H1 (cell line): ENCODE measurements at regions not wholly inside any gene's neighbourhood (a gene's known extent, or its start where the extent isn't known, plus 50 kb on each side); places are given as distances from the start of the nearest gene placed in this dataset.

Experiments
- CTCF ChIA-PET: fragments of 300-600 bp; sonication (Branson Sonifier 250); formaldehyde crosslinking; loops from one replicate; lab custom pipeline; 2021; ENCODE audit not compliant: partially characterized antibody; lab: Charles Lee
- POLR2A ChIA-PET: fragments of 300-600 bp; sonication (Branson Sonifier 250); formaldehyde crosslinking; loops from one replicate; lab custom pipeline; 2021; ENCODE audit warnings: inconsistent platforms; ENCODE audit not compliant: partially characterized antibody; lab: Charles Lee
- DNase-seq, 2 experiments: peaks; one replicate each; pipeline versions ENCODE4 v3.0.0 to v3.0.0-alpha.2; 2010 to 2022; ENCODE audit warnings: low spot score in 2 of 2, low read depth in 1 of 2, mixed read lengths in 1 of 2
- FAIRE-seq: peaks from 2 replicates; lab custom pipeline; 2011; peaks lifted over from hg19 to GRCh38; lab: Jason Lieb, UNC
- H2AFZ ChIP-seq: 2 replicates; pipeline ENCODE4 v1.8.1; 2012; ENCODE audit warnings: low read length, inconsistent platforms
- H2AK5ac ChIP-seq: 2 replicates; pipeline ENCODE4 v1.6.1; 2013; ENCODE audit warnings: low read depth, low read length
- H2BK120ac ChIP-seq: replicated peaks from 2 replicates; pipeline ENCODE3; 2013; ENCODE audit warnings: low read depth, low read length, inconsistent platforms
- H2BK12ac ChIP-seq: 2 replicates; pipeline ENCODE4 v1.6.1; 2013; ENCODE audit warnings: low read depth, low read length
- H2BK15ac ChIP-seq: 2 replicates; pipeline ENCODE4 v1.6.1; 2013; ENCODE audit warnings: low read length
- H2BK20ac ChIP-seq: 2 replicates; pipeline ENCODE4 v1.6.1; 2013; ENCODE audit warnings: low read length
- H2BK5ac ChIP-seq: 2 replicates; pipeline ENCODE4 v1.6.1; 2013; ENCODE audit warnings: low read depth, low read length
- H3K14ac ChIP-seq: 2 replicates; pipeline ENCODE4 v1.6.1; 2013; ENCODE audit warnings: inconsistent platforms; ENCODE audit not compliant: insufficient read length
- H3K18ac ChIP-seq: 2 replicates; pipeline ENCODE4 v1.6.1; 2013; ENCODE audit warnings: low read length; ENCODE audit errors: extremely low read depth
- H3K23ac ChIP-seq: 2 replicates; pipeline ENCODE4 v1.6.1; 2013; ENCODE audit warnings: inconsistent platforms; ENCODE audit not compliant: insufficient read length
- H3K23me2 ChIP-seq: 2 replicates; pipeline ENCODE4 v1.6.1; 2013; ENCODE audit warnings: low read depth, low read length
- H3K27ac ChIP-seq: 2 replicates; pipeline ENCODE4 v1.6.1; 2011; ENCODE audit warnings: low read depth, low read length, inconsistent platforms
- H3K27me3 ChIP-seq, 4 experiments: replicated peaks in 1 of 4; 1 replicate in 1 of 4; 2 replicates in 3 of 4; pipeline versions ENCODE4 v1.6.1 to v1.8.1; 2011 to 2013; ENCODE audit warnings: low read length in 3 of 4, mild to moderate bottlenecking in 3 of 4, inconsistent platforms in 2 of 4, mixed read lengths in 2 of 4, moderate library complexity in 1 of 4; ENCODE audit not compliant: control insufficient read depth in 3 of 4, insufficient read depth in 3 of 4; ENCODE audit errors: extremely low read depth in 1 of 4
- H3K36me3 ChIP-seq, 4 experiments: 2 replicates each; pipeline versions ENCODE4 v1.6.1 to v1.8.1; 2011 to 2013; ENCODE audit warnings: mild to moderate bottlenecking in 4 of 4, low read length in 3 of 4, moderate library complexity in 2 of 4, control low read depth in 1 of 4, inconsistent platforms in 1 of 4; ENCODE audit not compliant: insufficient read depth in 4 of 4, control insufficient read depth in 2 of 4
- H3K4ac ChIP-seq: replicated peaks from 2 replicates; pipeline ENCODE3; 2013; ENCODE audit warnings: low read length, low read depth, mixed read lengths, inconsistent platforms; ENCODE audit not compliant: insufficient read length
- H3K4me1 ChIP-seq, 4 experiments: replicated peaks in 1 of 4; 1 replicate in 1 of 4; 2 replicates in 3 of 4; pipeline versions ENCODE4 v1.6.1 to v1.8.1; 2011 to 2013; ENCODE audit warnings: low read length in 3 of 4, inconsistent platforms in 2 of 4, mixed read lengths in 1 of 4; ENCODE audit not compliant: insufficient read depth in 4 of 4, control insufficient read depth in 3 of 4
- H3K4me2 ChIP-seq, 2 experiments: 2 replicates each; pipeline versions ENCODE4 v1.6.1 to v1.8.1; 2011 to 2013; ENCODE audit warnings: low read depth in 2 of 2, low read length in 2 of 2, control low read depth in 1 of 2, inconsistent platforms in 1 of 2, mild to moderate bottlenecking in 1 of 2; ENCODE audit not compliant: insufficient read depth in 1 of 2
- H3K4me3 ChIP-seq, 4 experiments: fragments of 200-600, 300-600 bp in 1 of 4; sonication (generic), shearing (Covaris generic), sonication (Bioruptor Twin) in 1 of 4; 2 replicates each; pipeline versions ENCODE4 v1.5.1 to v1.8.1; 2011 to 2016; ENCODE audit warnings: low read length in 4 of 4, low read depth in 3 of 4, control low read depth in 2 of 4, inconsistent platforms in 2 of 4, mild to moderate bottlenecking in 2 of 4, mixed read lengths in 1 of 4, moderate library complexity in 1 of 4; ENCODE audit not compliant: insufficient read depth in 2 of 4; ENCODE audit errors: extremely low read depth in 1 of 4
- H3K56ac ChIP-seq: replicated peaks from 2 replicates; pipeline ENCODE3; 2013; ENCODE audit warnings: low read depth, mild to moderate bottlenecking, mixed read lengths, low read length, inconsistent platforms; ENCODE audit not compliant: insufficient read length
- H3K79me1 ChIP-seq: 2 replicates; pipeline ENCODE4 v1.6.1; 2013; ENCODE audit warnings: low read depth, low read length, control low read depth
- H3K79me2 ChIP-seq, 2 experiments: 2 replicates each; pipeline versions ENCODE4 v1.6.1 to v1.8.1; 2012 to 2013; ENCODE audit warnings: low read length in 2 of 2, mild to moderate bottlenecking in 2 of 2, inconsistent platforms in 1 of 2; ENCODE audit not compliant: insufficient read depth in 2 of 2, control insufficient read depth in 1 of 2
- H3K9ac ChIP-seq, 4 experiments: replicated peaks in 1 of 4; 1 replicate in 1 of 4; 2 replicates in 3 of 4; pipeline versions ENCODE4 v1.6.1 to v1.8.1; 2011 to 2013; ENCODE audit warnings: low read depth in 3 of 4, low read length in 3 of 4, control low read depth in 2 of 4, mild to moderate bottlenecking in 2 of 4, moderate library complexity in 2 of 4, inconsistent platforms in 1 of 4; ENCODE audit errors: extremely low read depth in 1 of 4
- H3K9me3 ChIP-seq, 2 experiments: 2 replicates each; pipeline versions ENCODE4 v1.6.1 to v1.8.1; 2012 to 2013; ENCODE audit warnings: mild to moderate bottlenecking in 2 of 2, moderate library complexity in 2 of 2, control low read depth in 1 of 2, inconsistent platforms in 1 of 2, low read depth in 1 of 2, low read length in 1 of 2, mixed read lengths in 1 of 2; ENCODE audit not compliant: insufficient read depth in 2 of 2
- H4K20me1 ChIP-seq, 2 experiments: replicated peaks in 1 of 2; 2 replicates each; pipeline versions ENCODE3 to v1.8.1; 2011 to 2013; ENCODE audit warnings: inconsistent platforms in 2 of 2, low read length in 2 of 2, mild to moderate bottlenecking in 1 of 2; ENCODE audit not compliant: insufficient read depth in 2 of 2, control insufficient read depth in 1 of 2
- H4K5ac ChIP-seq: 2 replicates; pipeline ENCODE4 v1.6.1; 2013; ENCODE audit warnings: low read length, low read depth, mixed read lengths, inconsistent platforms; ENCODE audit not compliant: insufficient read length
- H4K8ac ChIP-seq: 2 replicates; pipeline ENCODE4 v1.8.0; 2013; ENCODE audit warnings: mild to moderate bottlenecking, moderate library complexity, low read length, inconsistent platforms; ENCODE audit not compliant: insufficient read depth; ENCODE audit errors: extremely low read depth
- H4K91ac ChIP-seq: replicated peaks from 2 replicates; pipeline ENCODE3; 2013; ENCODE audit warnings: low read length, mixed read lengths, inconsistent platforms; ENCODE audit not compliant: insufficient read length
- CBX8 ChIP-seq: fragments of 300-800, 300-1000 bp; sonication (generic); IDR thresholded peaks from 2 replicates; pipeline ENCODE4 v1.7.1; 2016; ENCODE audit warnings: low read depth, low read length, borderline replicate concordance
- RAD21 ChIP-seq, 2 experiments: IDR thresholded peaks in 1 of 2; conservative IDR thresholded peaks in 1 of 2; 2 replicates each; pipeline ENCODE4 v1.6.1; 2011; ENCODE audit warnings: low read depth in 2 of 2, low read length in 2 of 2, improper control_type of control experiment in 1 of 2, inconsistent platforms in 1 of 2, mild to moderate bottlenecking in 1 of 2, moderate library complexity in 1 of 2
- RNF2 ChIP-seq: fragments of 200-900, 300-1000 bp; sonication (generic); IDR thresholded peaks from 2 replicates; pipeline ENCODE4 v1.7.1; 2016; ENCODE audit warnings: borderline replicate concordance, low read depth, mild to moderate bottlenecking, antibody characterized with exemption, low read length; ENCODE audit not compliant: poor library complexity, severe bottlenecking; ENCODE audit errors: missing control alignments
- SP4 ChIP-seq: IDR thresholded peaks from 2 replicates; pipeline ENCODE4 v1.6.1; 2012; ENCODE audit warnings: low read length, inconsistent platforms
- TAF7 ChIP-seq: optimal IDR thresholded peaks from 2 replicates; pipeline ENCODE3; 2011; ENCODE audit warnings: low read depth, mild to moderate bottlenecking, inconsistent platforms, low read length, moderate library complexity, borderline replicate concordance
- TEAD4 ChIP-seq: IDR thresholded peaks from 2 replicates; pipeline ENCODE4 v1.6.1; 2012; ENCODE audit warnings: low read depth, low read length, inconsistent platforms, mixed read lengths
- WGBS, 2 experiments: shearing (Covaris generic) in 1 of 2; methylation state at CpG; one replicate each; pipeline versions ENCODE4 v1.1.6 to v1.1.7; 2013 to 2015; ENCODE audit warnings: low lambda C conversion rate in 2 of 2, mixed read lengths in 2 of 2, inconsistent platforms in 1 of 2, low coverage in 1 of 2, missing lambda C conversion rate in 1 of 2; ENCODE audit not compliant: insufficient replicate concordance in 2 of 2, insufficient coverage in 1 of 2, insufficient read length in 1 of 2; ENCODE audit errors: extremely low coverage in 1 of 2, missing lambda C conversion rate in 1 of 2; 5-methylcytosine and 5-hydroxymethylcytosine counted together

DNA sequence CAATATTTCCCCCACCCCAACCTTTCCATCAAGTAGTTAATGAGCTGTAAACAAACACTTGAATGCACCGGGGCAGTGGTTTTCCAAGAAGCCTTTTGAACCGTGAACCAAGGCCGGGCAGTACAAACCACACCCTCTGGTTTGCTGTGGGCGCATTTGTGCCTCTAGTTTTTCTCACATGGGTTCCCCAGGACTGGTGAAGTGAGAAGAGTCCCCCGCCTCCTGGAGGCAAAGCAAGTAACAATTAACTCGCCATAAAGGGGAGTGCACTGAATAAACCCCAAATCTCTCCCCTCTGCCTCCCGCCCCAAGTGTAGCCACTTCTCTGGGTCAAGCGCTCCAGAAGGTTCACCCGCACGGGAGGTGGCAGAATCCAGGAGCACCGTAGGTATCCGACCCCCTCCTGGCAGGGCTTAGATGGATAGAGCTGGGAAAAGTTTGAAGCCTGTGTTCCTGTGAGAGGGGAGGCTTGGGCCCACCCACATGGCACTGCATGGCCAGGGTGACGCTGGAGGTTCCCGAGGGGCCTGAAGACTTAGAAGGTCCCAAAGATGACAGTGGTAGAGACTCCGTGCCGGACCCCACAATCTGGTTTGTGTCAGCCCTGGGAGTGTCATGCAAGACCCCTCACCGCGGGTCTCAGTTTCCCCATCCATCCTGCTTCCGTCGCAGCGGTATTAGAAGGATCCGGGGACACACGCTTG, 182.2 kb downstream of the SMAD2 start:
- H2AK5ac ChIP-seq = no peak overlapping the region
- no peaks in the 10 kb centered on the region for H3K79me1 ChIP-seq
- H4K91ac ChIP-seq = no peak overlapping the region
- H3K27me3 ChIP-seq = peaks cover 0 to 9% (median 3%) of the 10 kb centered on the region in 4 experiments; a peak in 5 of 7 replicates
- FAIRE-seq (no peak), DNase-seq (no peak)
- no peak overlapping the region for H3K14ac ChIP-seq
- H3K9me3 ChIP-seq = no peaks in the 10 kb centered on the region
- no peaks in the 10 kb centered on the region for H3K4me1 ChIP-seq
- no peak overlapping the region for H3K56ac ChIP-seq
- H3K9ac ChIP-seq = no peak overlapping the region
- no peaks in the 10 kb centered on the region for H4K20me1 ChIP-seq
- no peak overlapping the region for H3K23ac ChIP-seq
- no peak overlapping the region for H2BK15ac ChIP-seq
- no peak overlapping the region for H2BK120ac ChIP-seq
- H2BK20ac ChIP-seq = no peak overlapping the region
- H3K18ac ChIP-seq = no peak overlapping the region
- H2BK12ac ChIP-seq = no peak overlapping the region
- peak overlapping the region in 3 of 4 experiments; percentile 29 to 59 (median 30); a peak in 2 of 8 replicates for H3K4me3 ChIP-seq
- H3K4me2 ChIP-seq = peak overlapping the region in 1 of 2 experiments; percentile 65; a peak in 1 of 4 replicates
- ChIA-PET POLR2A (no interaction called here), CTCF (interaction anchor here (0.6 to 7.8 kb wide), 62 partner anchors 8 to 699 kb away, joined by 3 to 58 read pairs (median 4); no protein-coding TSS in a partner anchor)
- H3K4ac ChIP-seq = no peak overlapping the region
- H4K8ac ChIP-seq = no peak overlapping the region
- TF ChIP-seq CBX8 = no peak
- TF ChIP-seq SP4 = no peak
- no peak for TF ChIP-seq TEAD4
- TF ChIP-seq TAF7 = no peak
- TF ChIP-seq RNF2 = no peak
- TF ChIP-seq RAD21 (IDR thresholded peaks at IDR 0.05 in 1 of 2, conservative IDR thresholded peaks at IDR 0.05 in 1 of 2; ENCODE audit: low read depth in 2 of 2, low read length in 2 of 2) = no peak
- H4K5ac ChIP-seq = no peak overlapping the region
- WGBS, 2 experiments = 76% methylated on average over 21 of the region's 23 CpGs; no CpG with 5 or more reads in 1 of the 2 experiments
- no peaks in the 10 kb centered on the region for H3K79me2 ChIP-seq
- no peak overlapping the region for H3K27ac ChIP-seq
- H2AFZ ChIP-seq = no peak overlapping the region; the same call in 1 of the 2 replicates
- no peaks in the 10 kb centered on the region for H3K36me3 ChIP-seq
- H2BK5ac ChIP-seq = no peak overlapping the region
- peaks cover 2% of the 10 kb centered on the region; the same call in 1 of the 2 replicates for H3K23me2 ChIP-seq
